Panc1 (cell line): ENCODE measurements at regions not wholly inside any gene's neighbourhood (a gene's known extent, or its start where the extent isn't known, plus 50 kb on each side); places are given as distances from the start of the nearest gene placed in this dataset.

Source experiments
- ATAC-seq: fragments of 200-7000 bp; cut with Tn5 transposase; 2 replicates; pipeline ENCODE4 v1.9.1; 2020; ENCODE audit warnings: mild to moderate bottlenecking, moderate library complexity
- BruUV-seq: library from RNA; stranded (reverse); fragments of 400-500 nt; replicated peaks from 2 replicates; lab custom pipeline; 2021; lab: Mats Ljungman, UMichigan
- CTCF ChIA-PET: fragments of 300-600 bp; sonication (Branson Sonifier 250); formaldehyde crosslinking; loops from one replicate; lab custom pipeline; 2022; ENCODE audit warnings: antibody characterized with exemption; lab: Charles Lee
- POLR2A ChIA-PET: fragments of 300-600 bp; sonication (Branson Sonifier 250); formaldehyde crosslinking; loops from one replicate; lab custom pipeline; 2022; ENCODE audit warnings: antibody characterized with exemption; lab: Charles Lee
- DNase-seq: peaks from one replicate; pipeline ENCODE4 v3.0.0-alpha.2; 2010; ENCODE audit warnings: low read depth, low spot score
- H3K27ac ChIP-seq: 2 replicates; pipeline ENCODE4 v1.5.1; 2011; ENCODE audit warnings: mild to moderate bottlenecking, low read length, inconsistent platforms
- H3K27me3 ChIP-seq: fragments of 200-500 bp; sonication (Bioruptor generic); 2 replicates; pipeline ENCODE4 v1.6.0; 2014; ENCODE audit warnings: low read length, inconsistent platforms; ENCODE audit not compliant: control insufficient read depth, insufficient read depth
- H3K36me3 ChIP-seq: fragments of 200-500 bp; sonication (Bioruptor generic); 2 replicates; pipeline ENCODE4 v1.5.1; 2014; ENCODE audit warnings: inconsistent platforms, mild to moderate bottlenecking, low read length, moderate library complexity; ENCODE audit not compliant: control insufficient read depth, insufficient read depth
- H3K4me1 ChIP-seq: 2 replicates; pipeline ENCODE4 v1.5.1; 2011; ENCODE audit warnings: inconsistent platforms, mild to moderate bottlenecking, low read length, moderate library complexity; ENCODE audit not compliant: control insufficient read depth, insufficient read depth
- H3K4me3 ChIP-seq, 2 experiments: 2 replicates each; pipeline ENCODE4 v1.5.1; 2011 to 2012; ENCODE audit warnings: low read depth in 2 of 2, low read length in 2 of 2, mild to moderate bottlenecking in 2 of 2, inconsistent platforms in 1 of 2, moderate library complexity in 1 of 2
- H3K9me3 ChIP-seq: fragments of 200-500 bp; sonication (Bioruptor generic); 2 replicates; pipeline ENCODE4 v1.5.1; 2014; ENCODE audit warnings: low read depth, mild to moderate bottlenecking, inconsistent platforms, low read length, moderate library complexity; ENCODE audit not compliant: control insufficient read depth, insufficient read depth
- CTCF ChIP-seq: fragments of 450-650 bp; IDR thresholded peaks from 2 replicates; pipeline ENCODE4 v1.5.1; 2017; ENCODE audit warnings: mild to moderate bottlenecking
- POLR2AphosphoS5 ChIP-seq: IDR thresholded peaks from 2 replicates; pipeline ENCODE4 v1.6.1; 2012; ENCODE audit warnings: mild to moderate bottlenecking, low read depth, low read length, moderate library complexity
- REST ChIP-seq, 2 experiments: IDR thresholded peaks; 2 replicates each; pipeline ENCODE4 v1.6.1; 2011 to 2012; ENCODE audit warnings: low read depth in 2 of 2, control low read depth in 1 of 2, low read length in 1 of 2, mild to moderate bottlenecking in 1 of 2, moderate library complexity in 1 of 2; ENCODE audit not compliant: insufficient read depth in 1 of 2
- SIN3A ChIP-seq: IDR thresholded peaks from 2 replicates; pipeline ENCODE4 v1.6.1; 2012; ENCODE audit warnings: low read depth, mild to moderate bottlenecking, low read length, moderate library complexity, borderline replicate concordance; ENCODE audit not compliant: insufficient read depth
- TCF7L2 ChIP-seq: IDR thresholded peaks from 2 replicates; pipeline ENCODE4 v1.6.1; 2011; ENCODE audit warnings: mild to moderate bottlenecking, low read depth, low read length, inconsistent platforms
- in situ Hi-C: cut with HindIII; loops from 2 replicates; pipeline ENCODE4 v1.10.0; 2016; ENCODE audit warnings: low sequenced_read_pairs, low pct_unique_long_range_greater_than_20kb
- intact Hi-C: fragments of 100-400 bp; cut with micrococcal nuclease; formaldehyde crosslinking; loops from one replicate; pipeline ENCODE4 v1.10.0; 2022; ENCODE audit not compliant: unreplicated experiment

GRCh38 chr10:30141423-30141822, 82.0 kb upstream of the JCAD start:
- in situ Hi-C loops (no loop called here), intact Hi-C loops (no loop called here)
- no peak for TF ChIP-seq POLR2AphosphoS5
- no peak for TF ChIP-seq REST (IDR thresholded peaks at IDR 0.05; ENCODE audit: insufficient read depth in 1 of 2, low read depth in 2 of 2, low read length in 1 of 2)
- TF ChIP-seq CTCF: no peak
- TF ChIP-seq TCF7L2: no peak
- no peak for TF ChIP-seq SIN3A
- ChIA-PET POLR2A (no interaction called here), CTCF (no interaction called here)
- no peak overlapping the region for H3K27ac ChIP-seq
- no peak for ATAC-seq
- H3K4me3 ChIP-seq: no peak overlapping the region
- no peaks in the 10 kb centered on the region for H3K4me1 ChIP-seq
- no peak for DNase-seq
- no TSS peak for BruUV-seq
- H3K9me3 ChIP-seq: no peaks in the 10 kb centered on the region
- H3K27me3 ChIP-seq: no peaks in the 10 kb centered on the region
- no peaks in the 10 kb centered on the region for H3K36me3 ChIP-seq

GRCh38 chr10:30134171-30134945, 75.0 kb upstream of the JCAD start:
- CTCF ChIA-PET: no interaction called here

More at GRCh38 chr10:30134171-30134945, 75.0 kb upstream of the JCAD start:
- in situ Hi-C loops: no loop called here
- H3K27me3 ChIP-seq: no peaks in the 10 kb centered on the region
- no peaks in the 10 kb centered on the region for H3K9me3 ChIP-seq
- TF ChIP-seq POLR2AphosphoS5: no peak
- no peak for TF ChIP-seq REST (IDR thresholded peaks at IDR 0.05; ENCODE audit: insufficient read depth in 1 of 2, low read depth in 2 of 2, low read length in 1 of 2)
- intact Hi-C loops: no loop called here
- H3K4me3 ChIP-seq: no peak overlapping the region
- ATAC-seq (no peak), DNase-seq (no peak)
- no peak overlapping the region for H3K27ac ChIP-seq
- no TSS peak for BruUV-seq
- H3K36me3 ChIP-seq: no peaks in the 10 kb centered on the region
- POLR2A ChIA-PET: no interaction called here
- no peaks in the 10 kb centered on the region for H3K4me1 ChIP-seq
